ENCODE measurements at regions not wholly inside any gene's neighbourhood (a gene's known extent, or its start where the extent isn't known, plus 50 kb on each side); places are given as distances from the start of the nearest gene placed in this dataset.
A peak's percentile ranks its signal among the peaks of the same experiment; 100 is the strongest.

DNA sequence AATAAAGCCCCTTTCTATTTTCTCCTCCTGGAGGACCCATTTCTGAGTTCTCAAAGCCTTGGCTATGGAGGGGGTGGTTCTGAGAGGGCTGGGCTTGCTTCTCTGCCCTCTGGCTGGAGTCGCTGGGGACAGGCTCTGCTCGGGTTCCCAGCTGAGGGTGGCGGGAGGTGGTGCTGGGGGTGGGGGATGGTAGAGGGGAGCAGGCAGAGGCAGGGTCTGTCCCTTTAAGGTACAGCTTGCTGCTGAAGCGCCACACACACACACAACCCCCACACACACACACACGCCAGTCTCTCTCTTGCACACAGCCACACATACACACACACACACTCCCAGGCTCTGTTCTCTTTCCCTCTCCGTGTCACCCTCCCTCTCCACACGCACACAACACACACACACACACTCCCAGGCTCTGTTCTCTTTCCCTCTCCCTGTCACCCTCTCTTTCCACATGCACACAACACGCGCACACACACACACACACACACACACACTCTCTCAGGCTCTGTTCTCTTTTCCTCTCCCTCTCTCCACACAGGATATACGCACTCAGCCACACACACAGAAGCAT lies 69.8 kb upstream of the SSBP3 start (continued):
- TF ChIP-seq RREB1 (CRISPR knock-in tag; IDR thresholded peaks at IDR 0.05) (no peak), ZNF778 (CRISPR knock-in tag; IDR thresholded peaks at IDR 0.05) (no peak), HDAC8 (tag; IDR thresholded peaks at IDR 0.05) (no peak), DPF2 (IDR thresholded peaks at IDR 0.05) (peak; percentile 60), MNT (conservative IDR thresholded peaks at IDR 0.05) (no peak), ZNF354B (CRISPR knock-in tag; IDR thresholded peaks at IDR 0.05) (no peak), NFRKB (IDR thresholded peaks at IDR 0.05; ENCODE audit: low read depth) (peak; percentile 36; the same call in 1 of the 2 replicates), CREB3 (tag; conservative IDR thresholded peaks at IDR 0.05; ENCODE audit: low read depth) (no peak), ARNT (IDR thresholded peaks at IDR 0.05) (0 out of 4 replicates have a peak, but pooled peaks of 1 of the 2 experiments have one; percentile 30), NCOA2 (IDR thresholded peaks at IDR 0.05; ENCODE audit: partially characterized antibody in 2 of 2) (no peak)
- TF ChIP-seq, protein P1, sequence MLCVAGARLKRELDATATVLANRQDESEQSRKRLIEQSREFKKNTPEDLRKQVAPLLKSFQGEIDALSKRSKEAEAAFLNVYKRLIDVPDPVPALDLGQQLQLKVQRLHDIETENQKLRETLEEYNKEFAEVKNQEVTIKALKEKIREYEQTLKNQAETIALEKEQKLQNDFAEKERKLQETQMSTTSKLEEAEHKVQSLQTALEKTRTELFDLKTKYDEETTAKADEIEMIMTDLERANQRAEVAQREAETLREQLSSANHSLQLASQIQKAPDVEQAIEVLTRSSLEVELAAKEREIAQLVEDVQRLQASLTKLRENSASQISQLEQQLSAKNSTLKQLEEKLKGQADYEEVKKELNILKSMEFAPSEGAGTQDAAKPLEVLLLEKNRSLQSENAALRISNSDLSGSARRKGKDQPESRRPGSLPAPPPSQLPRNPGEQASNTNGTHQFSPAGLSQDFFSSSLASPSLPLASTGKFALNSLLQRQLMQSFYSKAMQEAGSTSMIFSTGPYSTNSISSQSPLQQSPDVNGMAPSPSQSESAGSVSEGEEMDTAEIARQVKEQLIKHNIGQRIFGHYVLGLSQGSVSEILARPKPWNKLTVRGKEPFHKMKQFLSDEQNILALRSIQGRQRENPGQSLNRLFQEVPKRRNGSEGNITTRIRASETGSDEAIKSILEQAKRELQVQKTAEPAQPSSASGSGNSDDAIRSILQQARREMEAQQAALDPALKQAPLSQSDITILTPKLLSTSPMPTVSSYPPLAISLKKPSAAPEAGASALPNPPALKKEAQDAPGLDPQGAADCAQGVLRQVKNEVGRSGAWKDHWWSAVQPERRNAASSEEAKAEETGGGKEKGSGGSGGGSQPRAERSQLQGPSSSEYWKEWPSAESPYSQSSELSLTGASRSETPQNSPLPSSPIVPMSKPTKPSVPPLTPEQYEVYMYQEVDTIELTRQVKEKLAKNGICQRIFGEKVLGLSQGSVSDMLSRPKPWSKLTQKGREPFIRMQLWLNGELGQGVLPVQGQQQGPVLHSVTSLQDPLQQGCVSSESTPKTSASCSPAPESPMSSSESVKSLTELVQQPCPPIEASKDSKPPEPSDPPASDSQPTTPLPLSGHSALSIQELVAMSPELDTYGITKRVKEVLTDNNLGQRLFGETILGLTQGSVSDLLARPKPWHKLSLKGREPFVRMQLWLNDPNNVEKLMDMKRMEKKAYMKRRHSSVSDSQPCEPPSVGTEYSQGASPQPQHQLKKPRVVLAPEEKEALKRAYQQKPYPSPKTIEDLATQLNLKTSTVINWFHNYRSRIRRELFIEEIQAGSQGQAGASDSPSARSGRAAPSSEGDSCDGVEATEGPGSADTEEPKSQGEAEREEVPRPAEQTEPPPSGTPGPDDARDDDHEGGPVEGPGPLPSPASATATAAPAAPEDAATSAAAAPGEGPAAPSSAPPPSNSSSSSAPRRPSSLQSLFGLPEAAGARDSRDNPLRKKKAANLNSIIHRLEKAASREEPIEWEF (CRISPR knock-in tag; IDR thresholded peaks at IDR 0.05): no peak
- TF ChIP-seq, protein P2, sequence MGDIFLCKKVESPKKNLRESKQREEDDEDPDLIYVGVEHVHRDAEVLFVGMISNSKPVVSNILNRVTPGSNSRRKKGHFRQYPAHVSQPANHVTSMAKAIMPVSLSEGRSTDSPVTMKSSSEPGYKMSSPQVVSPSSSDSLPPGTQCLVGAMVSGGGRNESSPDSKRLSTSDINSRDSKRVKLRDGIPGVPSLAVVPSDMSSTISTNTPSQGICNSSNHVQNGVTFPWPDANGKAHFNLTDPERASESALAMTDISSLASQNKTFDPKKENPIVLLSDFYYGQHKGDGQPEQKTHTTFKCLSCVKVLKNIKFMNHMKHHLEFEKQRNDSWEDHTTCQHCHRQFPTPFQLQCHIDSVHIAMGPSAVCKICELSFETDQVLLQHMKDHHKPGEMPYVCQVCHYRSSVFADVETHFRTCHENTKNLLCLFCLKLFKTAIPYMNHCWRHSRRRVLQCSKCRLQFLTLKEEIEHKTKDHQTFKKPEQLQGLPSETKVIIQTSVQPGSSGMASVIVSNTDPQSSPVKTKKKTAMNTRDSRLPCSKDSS (IDR thresholded peaks at IDR 0.05; ENCODE audit: low read depth, partially characterized antibody): no peak

Data from K562 (cell line).